AML-193 (cell line): ENCODE measurements at regions not wholly inside any gene's neighbourhood (a gene's known extent, or its start where the extent isn't known, plus 50 kb on each side); places are given as distances from the start of the nearest gene placed in this dataset.

Experiments
- DNase-seq, 2 experiments: peaks; one replicate each; lab custom pipeline; 2025; lab: John Stamatoyannopoulos, UW

DNA sequence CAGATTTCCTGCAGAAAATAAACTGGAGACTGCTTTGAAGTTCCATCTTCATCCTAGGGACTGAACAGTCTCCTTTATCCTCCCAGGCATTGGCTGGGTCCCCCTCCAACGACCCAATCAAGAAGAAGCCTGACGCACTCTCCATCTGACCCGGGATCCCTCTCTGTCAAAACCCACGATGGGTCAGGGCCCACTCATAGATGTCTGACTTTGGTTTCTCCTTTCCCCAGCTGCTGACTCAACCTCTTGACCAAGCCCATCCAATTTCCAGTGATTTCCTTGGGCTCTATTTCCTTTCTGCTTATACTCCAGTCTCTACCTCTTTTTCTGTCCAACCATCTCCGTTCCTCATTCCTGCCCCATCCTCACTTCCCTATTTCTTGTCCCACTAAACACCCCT is 189.7 kb downstream of the MIAT start:
- no peak for DNase-seq

DNA sequence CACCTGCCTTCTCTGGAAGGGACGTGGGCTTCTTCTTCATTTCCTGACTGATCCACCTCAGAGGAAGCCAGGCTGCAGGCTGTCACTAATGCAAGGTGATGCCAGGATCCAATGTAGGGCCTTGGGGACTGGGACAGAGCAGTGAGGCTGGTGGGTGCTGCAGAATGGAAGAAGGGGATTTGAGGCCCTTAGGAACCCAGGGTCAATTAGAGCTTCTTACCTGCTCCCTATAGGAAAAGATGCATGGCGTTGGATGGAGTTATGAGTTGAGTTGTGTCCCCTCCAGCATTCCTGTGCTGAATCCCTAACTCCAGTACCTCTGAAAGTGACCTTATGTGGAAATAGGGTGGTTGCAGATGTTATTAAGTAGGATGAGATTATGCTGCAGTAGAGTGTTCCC is 190.4 kb downstream of the MIAT start:
- DNase-seq = no peak

- DNase-seq = no peak
Measured at GRCh38 chr22:26848244-26848920, 191.0 kb downstream of the MIAT start.

DNA sequence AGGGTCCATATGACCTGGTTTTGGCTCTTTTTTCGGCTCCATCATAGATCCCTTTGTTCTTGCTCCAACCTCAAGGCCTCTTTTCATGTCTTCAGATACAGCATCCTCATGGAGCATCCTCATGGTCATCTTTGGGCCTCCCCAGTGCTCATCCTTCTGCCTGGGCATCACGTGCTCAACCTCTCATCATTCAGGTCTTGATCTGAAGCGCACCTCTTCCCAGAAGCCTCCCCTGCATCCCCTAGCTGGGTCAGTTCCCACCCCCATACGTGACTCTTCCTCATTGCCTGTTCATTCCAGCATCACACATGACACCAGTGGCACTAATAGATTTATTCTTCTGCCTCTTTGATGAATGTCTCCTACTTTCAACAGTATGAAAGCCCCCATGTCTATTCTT is 192.2 kb downstream of the MIAT start:
- DNase-seq = no peak

DNA sequence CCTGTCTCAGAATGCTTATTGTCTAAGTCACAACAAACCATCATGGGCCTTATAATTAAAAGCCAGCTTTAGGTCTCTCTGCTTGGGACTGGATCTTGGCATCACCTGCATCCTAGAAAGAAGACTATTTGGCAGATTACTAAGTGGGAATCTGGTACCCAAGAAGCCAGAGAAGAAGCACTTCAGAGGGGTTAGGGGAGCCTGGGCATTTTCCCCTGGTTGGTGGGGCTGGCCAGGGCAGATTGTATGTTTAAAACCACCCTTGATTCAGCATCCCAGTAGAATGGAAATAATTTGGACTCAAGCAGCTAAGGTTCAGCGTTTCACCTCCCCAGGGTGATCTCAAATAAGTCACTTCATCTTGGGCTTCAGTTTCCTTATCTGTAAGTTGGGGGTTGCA is 193.7 kb downstream of the MIAT start:
- no peak for DNase-seq

GRCh38 chr22:26852176-26852575 is 194.8 kb downstream of the MIAT start:
- no peak for DNase-seq

DNA sequence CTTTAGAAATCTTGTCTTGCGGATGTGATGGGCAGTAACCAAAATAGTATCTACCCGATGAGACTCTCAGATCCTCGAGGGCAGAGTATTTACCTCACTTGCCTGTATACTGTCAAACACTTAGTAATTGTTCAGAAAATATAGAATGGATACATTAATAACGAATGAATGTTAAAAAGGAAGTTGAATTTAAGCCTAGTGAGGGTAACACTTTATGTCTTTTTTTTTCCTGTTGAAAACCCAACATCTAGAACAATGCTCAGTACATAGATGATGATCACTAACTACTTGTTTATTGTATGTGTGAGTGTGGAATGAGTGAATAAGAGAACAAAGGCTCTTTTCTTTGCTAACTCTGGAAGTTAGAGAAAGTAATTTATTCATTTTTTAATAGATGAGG is 195.7 kb downstream of the MIAT start:
- no peak for DNase-seq

DNA sequence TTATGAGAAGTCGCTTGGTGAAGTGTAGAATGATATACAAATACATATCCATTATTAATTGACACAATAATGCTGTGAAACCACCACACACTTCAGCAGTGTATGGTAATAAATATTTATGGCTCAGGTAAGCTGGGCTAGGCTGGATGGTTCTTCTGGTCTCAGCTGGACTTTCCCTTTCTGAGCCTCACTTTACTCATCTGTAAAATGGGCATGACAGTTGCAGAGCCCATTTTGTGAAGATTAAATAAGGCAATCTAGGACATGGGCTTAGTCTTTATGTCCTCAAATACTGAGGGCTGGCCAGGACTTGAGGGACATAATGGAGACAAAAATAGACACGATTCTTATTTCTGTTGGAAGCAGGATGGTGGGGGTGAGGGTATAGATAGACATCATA is 196.1 kb downstream of the MIAT start:
- no peak for DNase-seq

DNA sequence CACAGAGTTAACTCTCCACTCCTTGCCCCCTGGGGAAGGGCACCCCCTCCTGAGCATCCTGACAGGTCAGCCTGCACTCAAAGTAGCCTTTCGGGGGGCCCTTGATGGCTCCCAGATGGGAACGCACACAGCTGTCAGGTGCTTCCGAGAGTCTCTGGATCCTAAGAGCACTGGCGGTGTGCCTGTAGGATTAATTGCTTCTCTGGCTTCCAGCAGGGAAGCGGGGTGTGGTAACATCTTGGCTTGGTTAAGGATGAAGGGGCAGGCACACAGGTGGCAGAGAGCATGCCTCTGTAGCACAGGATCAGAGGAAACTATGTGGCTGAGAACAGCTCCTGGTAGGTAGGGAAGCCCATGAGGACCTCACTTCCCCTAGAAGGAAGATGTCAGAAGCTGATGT is 199.8 kb downstream of the MIAT start:
- no peak for DNase-seq

GRCh38 chr22:26860301-26860700 is 202.9 kb downstream of the MIAT start:
- DNase-seq = no peak

DNA sequence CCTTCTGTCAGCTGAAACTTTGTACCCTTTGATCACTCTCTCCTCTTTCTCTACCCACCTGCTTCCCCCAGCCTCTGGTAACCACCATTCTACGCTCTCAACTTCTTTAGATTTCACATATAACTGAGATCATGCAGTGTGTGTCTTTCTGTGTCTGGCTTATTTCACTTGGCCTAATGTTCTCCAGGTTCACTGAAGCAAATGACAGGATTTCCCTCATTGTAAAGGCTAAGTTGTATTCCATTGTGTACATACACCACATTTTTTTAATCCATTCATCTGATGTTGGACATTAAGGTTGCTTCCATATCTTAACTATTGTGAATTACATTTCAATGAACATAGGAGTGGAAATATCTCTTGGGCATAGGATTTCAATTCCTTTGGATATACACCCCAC is 207.6 kb downstream of the MIAT start:
- no peak for DNase-seq

GRCh38 chr22:26883393-26883792 is 226.0 kb downstream of the MIAT start:
- no peak for DNase-seq

DNA sequence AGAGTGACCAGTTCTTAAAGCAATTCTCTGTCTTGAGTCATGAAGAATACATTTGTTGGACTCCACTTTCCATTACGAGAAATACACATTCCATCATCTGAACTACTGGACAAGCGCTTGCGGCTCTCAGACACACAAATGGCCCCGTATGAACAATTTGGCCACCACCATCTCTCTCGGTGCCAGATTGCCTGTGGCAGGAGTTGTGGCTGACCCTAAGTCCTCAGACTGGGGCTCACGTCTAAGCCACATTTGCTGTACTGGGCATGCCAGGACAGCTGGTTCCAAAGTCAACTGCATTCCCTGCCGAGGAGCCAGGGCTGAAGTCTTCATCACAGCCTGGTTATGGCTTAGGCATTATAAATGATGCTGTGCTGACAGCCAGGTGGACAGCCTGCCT is 227.5 kb downstream of the MIAT start:
- DNase-seq = no peak

DNA sequence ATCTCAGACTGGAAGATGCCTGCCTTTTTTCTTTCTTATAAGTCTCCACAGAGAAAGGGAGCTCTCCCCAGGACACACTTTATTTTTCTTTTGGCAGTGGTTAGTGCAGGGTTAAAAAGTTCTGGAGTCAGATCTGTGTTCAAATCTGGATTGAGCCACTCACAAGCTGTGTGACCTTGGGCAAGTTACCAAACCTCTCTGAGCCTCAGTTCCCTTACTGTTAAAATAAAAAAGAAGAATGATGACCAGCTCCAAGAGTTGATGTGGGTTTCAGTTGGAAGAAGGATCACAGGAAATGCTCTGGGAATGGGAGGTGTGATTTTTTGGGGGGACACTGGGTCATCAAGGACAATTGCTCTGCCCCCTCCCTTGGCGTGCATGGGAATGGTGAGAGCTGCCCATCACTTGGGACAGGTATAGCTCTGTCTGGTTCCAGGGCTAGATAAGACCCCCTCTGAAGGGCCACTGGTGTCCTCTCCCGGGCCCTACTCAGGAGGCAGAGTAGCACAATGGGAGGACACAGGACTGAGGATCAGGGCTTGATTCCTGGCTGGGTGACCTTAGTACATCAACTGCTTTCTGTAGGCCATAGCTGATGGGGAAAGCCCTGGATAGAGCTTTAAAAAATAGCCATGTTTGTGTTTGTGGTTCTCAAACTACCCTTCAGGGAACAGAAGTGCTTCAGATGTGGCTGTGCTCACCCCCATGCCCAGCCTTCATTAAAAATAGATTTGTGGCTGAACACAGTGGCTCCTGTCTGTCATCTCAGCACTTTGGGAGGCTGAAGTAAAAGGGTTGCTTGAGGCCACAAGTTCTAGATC is 228.3 kb downstream of the MIAT start:
- DNase-seq = no peak

DNA sequence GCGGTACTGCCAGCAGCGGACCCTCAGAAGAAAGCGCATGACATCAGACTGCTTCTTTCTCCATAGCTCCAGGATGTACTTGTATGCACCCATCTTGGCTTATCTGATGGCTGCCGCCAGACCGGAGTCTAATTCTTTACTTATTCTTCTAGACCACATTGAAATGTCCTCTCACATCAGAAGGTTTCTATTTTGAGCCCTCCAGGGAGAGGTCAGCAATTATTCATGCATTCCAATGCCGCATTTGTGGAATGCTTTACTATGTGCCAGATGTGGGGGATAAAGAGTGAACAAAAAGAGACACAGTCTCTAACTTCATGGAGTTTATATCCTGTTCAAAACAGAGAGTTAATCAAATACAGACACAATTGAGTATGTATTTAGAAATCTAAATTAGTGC is 230.1 kb downstream of the MIAT start:
- no peak for DNase-seq

- no peak for DNase-seq
Measured at GRCh38 chr22:26887916-26888315, 230.5 kb downstream of the MIAT start.

- DNase-seq = no peak
Measured at GRCh38 chr22:26888887-26889286, 231.5 kb downstream of the MIAT start.

- no peak for DNase-seq
Measured at GRCh38 chr22:26889802-26890201, 232.4 kb downstream of the MIAT start.

- DNase-seq = no peak
Measured at GRCh38 chr22:26890870-26891269, 233.5 kb downstream of the MIAT start.

GRCh38 chr22:26891429-26891828 is 234.0 kb downstream of the MIAT start:
- DNase-seq = no peak

DNA sequence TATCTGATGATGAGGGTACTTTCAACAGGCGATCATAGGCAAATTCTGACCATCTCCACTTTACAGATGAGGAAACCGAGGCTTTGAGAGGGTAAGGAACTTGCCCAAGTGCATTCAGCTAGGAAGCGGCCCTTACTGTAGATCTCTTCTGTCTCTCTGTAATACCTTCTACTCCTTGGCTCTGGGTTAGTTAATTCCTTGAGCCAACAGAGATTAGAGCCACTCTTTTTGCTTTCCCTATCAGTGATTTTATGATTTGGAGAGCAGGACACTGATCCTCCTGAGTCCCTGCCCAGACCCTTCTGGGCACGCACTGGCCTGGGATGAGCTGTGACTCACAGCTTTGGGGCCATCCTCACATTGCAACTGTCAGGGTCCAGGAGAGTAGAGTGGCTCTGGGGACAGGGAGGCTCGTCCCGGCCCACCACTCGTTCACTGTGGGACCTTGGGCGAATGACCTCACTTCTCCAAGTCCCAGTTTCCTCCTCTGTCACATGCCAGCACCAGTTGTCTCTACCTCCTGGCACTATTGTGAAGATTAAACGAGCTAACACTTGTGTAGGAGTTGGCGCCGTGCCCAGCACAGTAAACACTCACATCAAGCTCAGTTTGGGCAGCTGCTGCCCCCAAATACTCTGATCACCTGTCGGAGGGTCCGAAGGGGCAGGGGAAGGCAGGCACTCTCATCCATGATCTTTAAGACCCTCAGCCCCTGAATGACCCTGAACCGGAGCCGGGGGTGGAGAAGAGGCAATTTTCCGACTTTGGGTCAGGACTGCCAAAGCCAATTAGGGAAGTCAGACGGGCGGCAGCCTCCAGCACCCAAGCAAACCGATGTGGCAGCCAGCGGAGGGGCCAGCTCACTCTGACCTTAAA is 235.0 kb downstream of the MIAT start:
- no peak for DNase-seq

DNA sequence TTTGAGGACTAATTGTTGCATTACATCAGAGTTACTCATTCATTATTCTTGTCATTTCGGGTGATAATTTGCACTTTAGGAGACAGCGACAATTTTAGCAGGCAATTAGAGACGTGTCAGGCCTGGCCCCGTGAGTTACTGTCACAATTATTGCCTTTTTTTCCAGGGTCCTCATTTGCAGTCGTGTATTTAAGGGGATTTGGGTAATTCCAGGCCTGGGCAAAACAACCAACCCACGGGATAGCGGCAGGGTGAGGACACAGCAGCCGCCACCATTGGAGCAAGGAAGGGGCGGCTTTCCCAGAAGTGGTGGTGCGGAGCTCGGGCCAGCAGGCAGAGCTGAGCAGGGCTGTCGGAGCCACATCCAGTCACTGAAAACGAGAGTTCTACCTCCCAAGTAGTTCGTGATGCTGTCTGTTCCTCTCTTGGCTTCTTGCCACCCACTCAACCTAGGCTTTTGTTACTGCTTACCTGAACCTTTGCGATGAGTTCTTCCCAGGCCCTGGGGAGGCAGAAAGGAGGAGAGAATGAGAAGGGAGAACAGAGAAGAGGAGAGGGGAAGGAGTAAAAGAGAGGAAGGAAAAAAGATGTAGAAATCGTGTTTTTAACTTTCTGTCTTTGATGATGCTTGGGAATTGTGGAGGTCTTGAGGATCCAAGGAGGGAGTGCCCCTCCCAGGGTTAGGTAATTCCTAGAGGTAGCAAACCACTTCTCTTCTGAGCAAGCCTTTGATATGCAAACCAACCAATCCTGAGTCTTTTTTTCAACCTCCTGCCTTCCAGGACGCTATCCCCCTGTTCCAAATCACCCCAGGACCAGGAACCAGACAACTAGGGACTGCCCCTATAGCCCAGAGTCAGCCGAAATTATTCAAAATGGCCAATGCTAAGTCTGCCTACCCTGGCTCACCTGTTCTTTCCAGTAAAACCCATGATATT is 236.1 kb downstream of the MIAT start:
- no peak for DNase-seq
